SK-N-SH (cell line): ENCODE measurements at regions not wholly inside any gene's neighbourhood (a gene's known extent, or its start where the extent isn't known, plus 50 kb on each side); places are given as distances from the start of the nearest gene placed in this dataset.

Experiments
- CTCF ChIA-PET: fragments of 300-600, 350-600 bp; formaldehyde crosslinking; extraction: SDS; loops from one replicate; lab custom pipeline; 2021; lab: Yijun Ruan, JAX
- POLR2A ChIA-PET: fragments of 350-600 bp; sonication (Branson Sonifier 250); formaldehyde crosslinking; extraction: SDS; loops from one replicate; lab custom pipeline; 2020; ENCODE audit warnings: antibody characterized with exemption, inconsistent platforms; lab: Yijun Ruan, JAX
- DNase-seq: peaks from one replicate; pipeline ENCODE4 v3.0.0; 2012
- H2AFZ ChIP-seq: fragments of 200-600 bp; sonication (generic); 2 replicates; pipeline ENCODE4 v1.8.1; 2016; ENCODE audit warnings: antibody characterized with exemption, mild to moderate bottlenecking, low read depth
- H3F3A ChIP-seq: fragments of 200-600 bp; sonication (generic); replicated peaks from 2 replicates; pipeline ENCODE3; 2016; ENCODE audit warnings: antibody characterized with exemption, mild to moderate bottlenecking; ENCODE audit not compliant: insufficient read depth
- H3K27ac ChIP-seq, 2 experiments: fragments of 200-500 bp in 1 of 2; fragments of 200-600 bp in 1 of 2; sonication (Bioruptor generic) in 1 of 2; sonication (generic), shearing (Covaris generic) in 1 of 2; 2 replicates each; pipeline versions ENCODE4 v1.5.1 to v1.6.1; 2014 to 2016; ENCODE audit warnings: low read depth in 2 of 2, inconsistent platforms in 1 of 2, low read length in 1 of 2, mild to moderate bottlenecking in 1 of 2, mixed read lengths in 1 of 2
- H3K27me3 ChIP-seq: fragments of 200-600 bp; sonication (generic), shearing (Covaris generic); 2 replicates; pipeline ENCODE4 v1.6.1; 2016; ENCODE audit warnings: mixed run types; ENCODE audit not compliant: insufficient read depth
- H3K36me3 ChIP-seq, 2 experiments: fragments of 200-500 bp in 1 of 2; fragments of 200-600 bp in 1 of 2; sonication (Bioruptor generic) in 1 of 2; sonication (generic) in 1 of 2; replicated peaks in 1 of 2; 2 replicates each; pipeline versions ENCODE3 to v1.5.1; 2014 to 2016; ENCODE audit warnings: low read length in 1 of 2, mild to moderate bottlenecking in 1 of 2; ENCODE audit not compliant: insufficient read depth in 2 of 2, control insufficient read depth in 1 of 2
- H3K4me1 ChIP-seq, 2 experiments: fragments of 200-500 bp in 1 of 2; fragments of 200-600 bp in 1 of 2; sonication (Bioruptor generic) in 1 of 2; sonication (generic), shearing (Covaris generic) in 1 of 2; 2 replicates each; pipeline versions ENCODE4 v1.5.1 to v1.6.1; 2014 to 2016; ENCODE audit warnings: low read depth in 1 of 2, low read length in 1 of 2, mixed run types in 1 of 2; ENCODE audit not compliant: insufficient read depth in 2 of 2, control insufficient read depth in 1 of 2
- H3K4me2 ChIP-seq: fragments of 200-600 bp; sonication (generic), shearing (Covaris generic); 2 replicates; pipeline ENCODE4 v1.6.1; 2017; ENCODE audit warnings: mixed run types
- H3K4me3 ChIP-seq, 2 experiments: fragments of 200-500 bp in 1 of 2; fragments of 200-600 bp in 1 of 2; sonication (Bioruptor generic) in 1 of 2; sonication (generic), shearing (Covaris generic) in 1 of 2; 2 replicates each; pipeline versions ENCODE4 v1.5.1 to v1.8.1; 2014 to 2016; ENCODE audit warnings: low read depth in 2 of 2, inconsistent platforms in 1 of 2, low read length in 1 of 2, mild to moderate bottlenecking in 1 of 2, mixed read lengths in 1 of 2, moderate library complexity in 1 of 2
- H3K79me2 ChIP-seq: fragments of 200-600 bp; sonication (generic); 2 replicates; pipeline ENCODE4 v1.8.1; 2017; ENCODE audit warnings: mild to moderate bottlenecking; ENCODE audit not compliant: insufficient read depth
- H3K9ac ChIP-seq: fragments of 200-600 bp; sonication (generic); 2 replicates; pipeline ENCODE4 v1.6.1; 2017; ENCODE audit warnings: mixed run types
- H3K9me2 ChIP-seq: fragments of 200-600 bp; sonication (generic); 2 replicates; pipeline ENCODE4 v1.6.1; 2017; ENCODE audit warnings: mixed run types
- H3K9me3 ChIP-seq: fragments of 200-600 bp; sonication (generic); 2 replicates; pipeline ENCODE4 v1.6.1; 2017; ENCODE audit warnings: mixed run types, mild to moderate bottlenecking, moderate library complexity
- H4K20me1 ChIP-seq: fragments of 200-600 bp; sonication (generic); 2 replicates; pipeline ENCODE4 v1.6.1; 2017; ENCODE audit warnings: mild to moderate bottlenecking, mixed run types; ENCODE audit not compliant: insufficient read depth
- CHD2 ChIP-seq: fragments of 150-350 bp; IDR thresholded peaks from 2 replicates; pipeline ENCODE4 v1.6.1; 2018; ENCODE audit warnings: low read length; ENCODE audit not compliant: partially characterized antibody
- EP300 ChIP-seq, 2 experiments: IDR thresholded peaks; 2 replicates each; pipeline versions ENCODE4 v1.4.0 to v1.6.1; 2012; ENCODE audit warnings: borderline replicate concordance in 1 of 2, low read depth in 1 of 2, low read length in 1 of 2
- EZH2phosphoT487 ChIP-seq: fragments of 200-600 bp; sonication (generic); IDR thresholded peaks from 2 replicates; pipeline ENCODE4 v1.6.1; 2017; ENCODE audit warnings: low read depth, mixed run types, mild to moderate bottlenecking, antibody characterized with exemption, moderate library complexity, borderline replicate concordance
- FOXM1 ChIP-seq: IDR thresholded peaks from 2 replicates; pipeline ENCODE4 v1.4.0; 2012; ENCODE audit warnings: low read depth, mild to moderate bottlenecking
- GATA2 ChIP-seq: sonication (generic); formaldehyde crosslinking; IDR thresholded peaks from 2 replicates; pipeline ENCODE4 v1.5.0; 2020; ENCODE audit warnings: mild to moderate bottlenecking, missing genetic modification reagents
- MAX ChIP-seq: IDR thresholded peaks from 2 replicates; pipeline ENCODE4 v1.4.0; 2012; ENCODE audit warnings: low read depth
- MEF2A ChIP-seq: IDR thresholded peaks from 2 replicates; pipeline ENCODE4 v1.4.0; 2012; ENCODE audit warnings: low read depth, borderline replicate concordance
- MXI1 ChIP-seq: IDR thresholded peaks from 2 replicates; pipeline ENCODE4 v1.6.1; 2012; ENCODE audit warnings: mild to moderate bottlenecking, low read depth, low read length, improper control_type of control experiment
- NRF1 ChIP-seq: IDR thresholded peaks from 2 replicates; pipeline ENCODE4 v1.6.1; 2012; ENCODE audit warnings: low read depth, mild to moderate bottlenecking, low read length
- POLR2AphosphoS5 ChIP-seq: IDR thresholded peaks from 2 replicates; pipeline ENCODE4 v1.6.1; 2012; ENCODE audit warnings: low read depth, low read length
- RAD21 ChIP-seq: IDR thresholded peaks from 2 replicates; pipeline ENCODE4 v1.6.1; 2012; ENCODE audit warnings: mild to moderate bottlenecking, low read length
- RXRA ChIP-seq: IDR thresholded peaks from 2 replicates; pipeline ENCODE4 v1.4.0; 2012; ENCODE audit warnings: low read depth, mild to moderate bottlenecking, borderline replicate concordance
- USF1 ChIP-seq: IDR thresholded peaks from 2 replicates; pipeline ENCODE4 v1.4.0; 2012; ENCODE audit warnings: low read depth, borderline replicate concordance
- USF2 ChIP-seq: fragments of 150-350 bp; IDR thresholded peaks from 2 replicates; pipeline ENCODE4 v1.6.1; 2017; ENCODE audit warnings: antibody characterized with exemption, low read length, low read depth, borderline replicate concordance
- YY1 ChIP-seq: IDR thresholded peaks from 2 replicates; pipeline ENCODE4 v1.4.0; 2012; ENCODE audit warnings: low read depth, mild to moderate bottlenecking
- ZBTB33 ChIP-seq: IDR thresholded peaks from 2 replicates; pipeline ENCODE4 v1.4.0; 2012; ENCODE audit warnings: low read depth, borderline replicate concordance
- WGBS: methylation state at CpG from one replicate; pipeline ENCODE4 v1.1.6; 2017; ENCODE audit warnings: low lambda C conversion rate; 5-methylcytosine and 5-hydroxymethylcytosine counted together

GRCh38 chr5:145180371-145180770 lies 654.8 kb downstream of the PRELID2 start:
- no peaks in the 10 kb centered on the region for H3K36me3 ChIP-seq
- no peaks in the 10 kb centered on the region for H3K79me2 ChIP-seq
- no peaks in the 10 kb centered on the region for H3K27me3 ChIP-seq
- no peak overlapping the region for H3K9ac ChIP-seq
- no peak overlapping the region for H2AFZ ChIP-seq
- no peaks in the 10 kb centered on the region for H3K9me3 ChIP-seq
- H4K20me1 ChIP-seq, result no peaks in the 10 kb centered on the region
- no peaks in the 10 kb centered on the region for H3K9me2 ChIP-seq
- 39% methylated on average over 5 of the region's 5 CpGs for WGBS
- no peaks in the 10 kb centered on the region for H3F3A ChIP-seq
- no peaks in the 10 kb centered on the region; a peak in 1 of 4 replicates for H3K4me1 ChIP-seq
- no peak for TF ChIP-seq CHD2
- TF ChIP-seq EP300 (IDR thresholded peaks at IDR 0.05; ENCODE audit: borderline replicate concordance in 1 of 2, low read depth in 1 of 2, low read length in 1 of 2), result no peak
- no peak for TF ChIP-seq MEF2A
- no peak for TF ChIP-seq POLR2AphosphoS5
- TF ChIP-seq EZH2phosphoT487, result no peak
- TF ChIP-seq FOXM1, result no peak
- no peak for TF ChIP-seq ZBTB33
- TF ChIP-seq YY1, result no peak
- TF ChIP-seq RAD21, result no peak
- no peak for TF ChIP-seq GATA2
- no peak for TF ChIP-seq USF2
- TF ChIP-seq NRF1, result no peak
- TF ChIP-seq MXI1, result no peak
- TF ChIP-seq RXRA, result no peak
- TF ChIP-seq MAX, result no peak
- TF ChIP-seq USF1, result no peak
- ChIA-PET CTCF (no interaction called here), POLR2A (interaction anchor here (0.6 kb wide), 1 partner anchor 36 kb away, joined by 3 read pairs; no protein-coding TSS in a partner anchor)
- no peak overlapping the region for H3K27ac ChIP-seq
- DNase-seq, result no peak
- H3K4me2 ChIP-seq, result no peak overlapping the region
- H3K4me3 ChIP-seq, result no peak overlapping the region
